Common myeloid progenitor, CD34-positive (primary cell): ENCODE measurements at regions not wholly inside any gene's neighbourhood (a gene's known extent, or its start where the extent isn't known, plus 50 kb on each side); places are given as distances from the start of the nearest gene placed in this dataset.
"Not testable (repeated sequence)": the region's sequence is repeated elsewhere in the genome, so short reads cannot be mapped to it uniquely, and the experiment has no call there.

Experiments used
- CTCF ChIA-PET: fragments of 350-600 bp; sonication (Branson Sonifier 250); formaldehyde crosslinking; loops from one replicate; lab custom pipeline; 2021; ENCODE audit warnings: antibody characterized with exemption; lab: Charles Lee
- POLR2A ChIA-PET: fragments of 350-600 bp; sonication (Branson Sonifier 250); formaldehyde crosslinking; loops from one replicate; lab custom pipeline; 2021; ENCODE audit warnings: antibody characterized with exemption; lab: Charles Lee
- DNase-seq, 3 donors: peaks; one replicate each; pipeline versions ENCODE4 v3.0.0 to v3.0.0-alpha.2; 2013
- H3K27ac ChIP-seq, 2 experiments: 1 replicate in 1 of 2; 2 replicates in 1 of 2; pipeline ENCODE4 v1.7.0; 2013; ENCODE audit warnings: inconsistent platforms in 2 of 2, low read length in 2 of 2, mild to moderate bottlenecking in 2 of 2, low read depth in 1 of 2, moderate library complexity in 1 of 2; ENCODE audit not compliant: severe bottlenecking in 2 of 2, insufficient read depth in 1 of 2, poor library complexity in 1 of 2
- H3K27me3 ChIP-seq, 5 experiments: replicated peaks in 2 of 5; 1 replicate in 3 of 5; 2 replicates in 2 of 5; pipeline versions ENCODE4 v1.6.1 to v1.7.0; 2013; ENCODE audit warnings: low read length in 4 of 5, mild to moderate bottlenecking in 2 of 5, moderate library complexity in 2 of 5, inconsistent platforms in 1 of 5; ENCODE audit not compliant: insufficient read depth in 5 of 5, control insufficient read depth in 4 of 5
- H3K36me3 ChIP-seq, 4 experiments: 1 replicate in 2 of 4; 2 replicates in 2 of 4; pipeline versions ENCODE4 v1.6.1 to v1.7.0; 2013; ENCODE audit warnings: low read length in 3 of 4, control low read depth in 1 of 4, mild to moderate bottlenecking in 1 of 4; ENCODE audit not compliant: control insufficient read depth in 4 of 4, insufficient read depth in 4 of 4
- H3K4me1 ChIP-seq, 4 experiments: 1 replicate in 3 of 4; 2 replicates in 1 of 4; pipeline versions ENCODE4 v1.6.1 to v1.7.1; 2013; ENCODE audit warnings: low read length in 3 of 4, mild to moderate bottlenecking in 3 of 4, control low read depth in 1 of 4, inconsistent platforms in 1 of 4, moderate library complexity in 1 of 4; ENCODE audit not compliant: control insufficient read depth in 4 of 4, insufficient read depth in 4 of 4; ENCODE audit errors: control extremely low read depth in 1 of 4
- H3K4me3 ChIP-seq, 7 experiments: 1 replicate in 4 of 7; 2 replicates in 3 of 7; pipeline versions ENCODE4 v1.5.1 to v1.7.0; 2013; ENCODE audit warnings: mild to moderate bottlenecking in 7 of 7, low read length in 6 of 7, moderate library complexity in 6 of 7, inconsistent platforms in 2 of 7, low read depth in 2 of 7, control low read depth in 1 of 7; ENCODE audit not compliant: insufficient read depth in 4 of 7, control insufficient read depth in 1 of 7; ENCODE audit errors: extremely low read depth in 1 of 7
- H3K9me3 ChIP-seq, 5 experiments: 1 replicate in 4 of 5; 2 replicates in 1 of 5; pipeline versions ENCODE4 v1.6.1 to v1.7.1; 2013; ENCODE audit warnings: low read length in 4 of 5, mild to moderate bottlenecking in 2 of 5, inconsistent platforms in 1 of 5, low read depth in 1 of 5, moderate library complexity in 1 of 5; ENCODE audit not compliant: control insufficient read depth in 4 of 5, insufficient read depth in 2 of 5; ENCODE audit errors: control extremely low read depth in 1 of 5
- WGBS: methylation state at CpG from one replicate; pipeline ENCODE4 v1.1.5; 2013; ENCODE audit not compliant: insufficient coverage; 5-methylcytosine and 5-hydroxymethylcytosine counted together

DNA sequence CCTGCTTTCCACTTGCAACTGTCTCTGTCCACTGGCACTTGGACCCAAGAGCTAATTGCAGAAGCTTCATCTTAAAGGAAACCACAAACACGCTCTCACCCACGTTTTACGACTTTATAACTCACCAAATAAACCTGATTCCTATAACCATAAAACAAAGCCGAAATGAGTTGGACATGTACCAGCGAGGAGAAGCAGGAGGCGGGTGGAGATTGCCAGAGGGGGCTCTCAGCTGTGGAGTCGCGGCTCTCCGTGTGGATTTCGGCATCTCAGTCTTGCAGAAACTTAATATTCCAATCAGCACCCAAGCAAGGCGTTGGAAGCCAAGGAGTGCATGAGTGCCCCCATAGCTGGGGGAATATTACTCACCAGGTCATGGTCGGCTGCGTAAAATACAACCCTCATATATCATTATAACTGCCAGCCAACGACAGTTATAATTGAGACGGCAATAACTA is 483.6 kb downstream of the MN1 start:
- CTCF ChIA-PET, result interaction anchor here (1.9 to 2.1 kb wide), 2 partner anchors 12 to 13 kb away, joined by 5 to 7 read pairs; no protein-coding TSS in a partner anchor

DNA sequence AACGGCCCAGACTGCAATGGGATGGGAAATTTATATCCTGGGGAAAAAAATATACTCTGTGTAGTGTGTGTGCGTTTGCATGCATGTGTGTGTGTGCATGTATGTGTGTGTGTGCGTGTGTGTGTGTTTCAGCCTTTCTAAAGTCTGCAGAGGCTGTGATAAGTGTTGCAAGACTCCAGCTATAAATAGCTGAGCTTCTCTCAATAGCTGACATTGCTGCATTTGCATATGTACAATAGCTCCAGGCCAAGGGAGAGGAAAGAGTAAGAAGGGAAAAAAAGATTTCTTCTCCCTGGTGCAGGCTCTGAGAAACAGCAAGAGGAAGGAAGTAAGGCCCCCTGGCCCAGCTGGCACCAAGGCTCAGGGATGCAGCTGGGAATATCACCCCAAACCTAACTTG is 483.0 kb downstream of the MN1 start:
- POLR2A ChIA-PET, result no interaction called here
- Histone ChIP-seq H3K4me1 (peaks cover 4 to 20% (median 17%) of the 10 kb centered on the region in 4 experiments), H3K36me3 (no peaks in the 10 kb centered on the region), H3K4me3 (no peak overlapping the region), H3K9me3 (peaks cover 0 to 4% (median 0%) of the 10 kb centered on the region in 5 experiments), H3K27ac (no peak overlapping the region), H3K27me3 (peaks cover 0 to 11% (median 0%) of the 10 kb centered on the region in 5 experiments)
- DNase-seq, result peak in 2 of 3 donors; percentile 73 to 84
- 6% methylated on average over 2 of the region's 3 CpGs for WGBS
- CTCF ChIA-PET, result interaction anchor here (1.9 to 2.1 kb wide), 2 partner anchors 11 to 13 kb away, joined by 5 to 7 read pairs; no protein-coding TSS in a partner anchor

More for the DNA sequence above, 483.6 kb downstream of the MN1 start:
- POLR2A ChIA-PET, result no interaction called here
- Histone ChIP-seq H3K36me3 (no peaks in the 10 kb centered on the region), H3K27ac (no peak overlapping the region), H3K4me3 (peak overlapping the region in 2 of 7 experiments; percentile 10 to 35), H3K4me1 (peaks cover 4 to 23% (median 20%) of the 10 kb centered on the region in 4 experiments), H3K9me3 (peaks cover 0 to 4% (median 0%) of the 10 kb centered on the region in 5 experiments), H3K27me3 (peaks cover 0 to 6% (median 0%) of the 10 kb centered on the region in 5 experiments)
- 13% methylated on average over 7 of the region's 15 CpGs for WGBS
- DNase-seq, result peak in 2 of 3 donors; percentile 75 to 83

DNA sequence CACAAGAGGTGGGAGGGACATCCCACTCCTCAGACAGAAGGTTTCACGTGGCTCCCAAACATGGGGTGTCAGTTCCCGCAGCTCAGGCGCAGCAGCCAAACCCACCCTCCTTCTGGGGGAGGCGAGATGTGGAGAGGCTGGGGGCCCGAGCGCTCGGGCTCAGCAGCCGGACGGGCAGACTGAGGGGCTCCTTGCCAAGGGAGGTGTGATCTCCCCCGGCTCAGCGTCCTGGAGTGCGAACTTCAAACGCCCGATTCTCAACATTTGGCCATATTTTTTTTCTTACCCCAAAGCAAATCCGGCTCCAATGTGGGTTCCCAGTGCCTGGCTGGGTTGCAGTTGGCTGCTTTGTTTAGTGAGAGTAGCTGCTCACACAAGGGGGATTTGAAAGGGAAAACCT is 477.9 kb downstream of the MN1 start:
- ChIA-PET POLR2A (no interaction called here), CTCF (no interaction called here)
- H3K27me3 ChIP-seq, result peaks cover 0 to 19% (median 5%) of the 10 kb centered on the region in 5 experiments

DNA sequence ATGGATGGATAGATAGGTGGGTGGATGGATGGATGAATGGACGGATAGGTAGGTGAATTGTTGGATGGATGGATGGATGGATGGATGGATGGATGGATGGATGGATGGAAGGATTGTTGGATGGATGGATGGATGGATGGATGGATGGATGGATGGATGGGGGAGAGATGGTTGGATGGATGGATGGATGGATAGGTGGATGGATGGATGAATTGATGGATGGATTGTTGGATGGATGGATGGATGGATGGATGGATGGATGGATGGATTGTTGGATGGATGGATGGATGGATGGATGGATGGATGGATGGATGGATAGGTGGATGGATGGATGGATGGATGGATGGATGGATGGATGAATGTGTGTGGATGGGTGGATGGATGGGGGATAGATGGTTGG is 476.6 kb downstream of the MN1 start:
- H3K9me3 ChIP-seq, CTCF ChIA-PET, POLR2A ChIA-PET, H3K27ac ChIP-seq, H3K36me3 ChIP-seq, H3K4me1 ChIP-seq, DNase-seq, H3K4me3 ChIP-seq: not testable (repeated sequence)
- H3K27me3 ChIP-seq, result peaks cover 0 to 19% (median 5%) of the 10 kb centered on the region in 5 experiments
- 100% methylated on average over 1 of the region's 1 CpG for WGBS

More for the DNA sequence above, 477.9 kb downstream of the MN1 start:
- H3K36me3 ChIP-seq, result no peaks in the 10 kb centered on the region
- WGBS, result 48% methylated on average over 12 of the region's 15 CpGs
- peaks cover 0 to 4% (median 0%) of the 10 kb centered on the region in 5 experiments for H3K9me3 ChIP-seq
- H3K27ac ChIP-seq, result no peak overlapping the region
- no peak for DNase-seq
- H3K4me3 ChIP-seq, result no peak overlapping the region
- H3K4me1 ChIP-seq, result peaks cover 0 to 8% (median 3%) of the 10 kb centered on the region in 4 experiments

DNA sequence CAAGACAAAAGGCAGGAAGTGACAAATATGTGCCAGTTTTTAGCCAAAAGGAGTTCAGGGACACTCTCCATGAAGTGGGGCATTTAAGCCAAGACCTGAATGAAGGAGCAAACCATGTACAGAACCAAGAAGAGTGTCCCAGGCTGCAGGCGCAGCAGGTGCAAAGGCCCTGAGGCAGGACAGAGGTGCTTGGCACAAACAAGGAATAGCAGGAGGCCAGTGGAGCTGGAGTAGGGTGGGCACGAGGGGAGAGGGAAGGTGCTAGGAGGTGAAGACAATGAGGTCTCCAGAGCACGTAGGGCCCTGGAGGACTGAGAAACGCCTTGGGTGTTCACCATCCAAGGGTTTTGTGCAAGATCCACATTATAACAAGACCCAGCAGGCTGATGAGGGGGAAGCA is 474.1 kb downstream of the MN1 start:
- Histone ChIP-seq H3K9me3 (no peaks in the 10 kb centered on the region), H3K4me3 (no peak overlapping the region), H3K36me3 (no peaks in the 10 kb centered on the region), H3K27ac (no peak overlapping the region), H3K4me1 (peaks cover 0 to 17% (median 8%) of the 10 kb centered on the region in 4 experiments), H3K27me3 (peaks cover 0 to 18% (median 9%) of the 10 kb centered on the region in 5 experiments)
- POLR2A ChIA-PET, result no interaction called here
- no peak for DNase-seq
- CTCF ChIA-PET, result no interaction called here
- 100% methylated on average over 4 of the region's 4 CpGs for WGBS

DNA sequence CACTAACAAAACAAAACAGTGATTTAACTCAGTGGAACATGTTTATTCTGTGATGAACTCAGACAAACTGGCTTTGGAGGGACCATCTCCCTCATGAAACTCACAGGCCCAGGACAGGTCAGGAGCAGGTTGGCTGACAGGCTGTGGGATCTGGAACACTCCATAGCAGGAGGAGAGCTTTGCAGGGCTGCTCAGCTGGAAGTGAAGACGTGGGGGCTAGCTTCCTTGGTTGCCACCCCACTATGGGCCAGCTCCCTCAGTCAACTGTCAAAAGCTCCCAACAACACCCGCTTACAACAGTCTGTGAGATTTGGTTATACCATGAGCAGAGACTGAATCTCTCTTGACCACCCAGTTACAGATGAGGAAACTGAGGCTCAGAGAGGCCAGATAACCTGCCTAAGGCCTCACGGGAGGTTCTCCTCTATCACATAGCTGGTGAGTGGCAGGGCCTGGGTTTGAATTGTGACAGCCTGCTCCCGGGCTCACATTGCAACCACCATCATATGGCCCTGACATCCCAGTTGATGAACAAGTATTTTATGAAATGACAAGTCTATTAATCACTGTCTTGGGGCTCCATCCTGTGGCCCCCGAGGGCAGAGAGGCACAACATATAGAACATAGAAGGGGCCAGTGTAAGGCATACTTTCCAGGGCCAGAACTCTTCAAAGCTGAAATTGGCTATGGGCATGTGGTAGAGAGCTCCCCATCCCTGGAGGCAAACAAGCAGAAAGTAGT is 473.4 kb downstream of the MN1 start:
- Histone ChIP-seq H3K27ac (no peak overlapping the region), H3K4me1 (peaks cover 0 to 17% (median 8%) of the 10 kb centered on the region in 4 experiments), H3K27me3 (peaks cover 0 to 11% (median 8%) of the 10 kb centered on the region in 5 experiments), H3K4me3 (no peak overlapping the region), H3K9me3 (peaks cover 0 to 2% (median 0%) of the 10 kb centered on the region in 5 experiments), H3K36me3 (no peaks in the 10 kb centered on the region)
- no peak for DNase-seq
- 88% methylated on average over 4 of the region's 5 CpGs for WGBS
- ChIA-PET POLR2A (no interaction called here), CTCF (no interaction called here)
